ENCODE measurements at regions not wholly inside any gene's neighbourhood (a gene's known extent, or its start where the extent isn't known, plus 50 kb on each side); places are given as distances from the start of the nearest gene placed in this dataset.

- TF ChIP-seq CTCF (IDR thresholded peaks at IDR 0.05; ENCODE audit: low read length) (no peak), EZH2phosphoT487 (IDR thresholded peaks at IDR 0.05; ENCODE audit: low read length) (no peak)
Measured at GRCh38 chr6:164414695-164415094, 894.7 kb downstream of the C6orf118 start.

All from MM.1S (cell line).